Endothelial cell (in vitro differentiated cells): ENCODE measurements at regions not wholly inside any gene's neighbourhood (a gene's known extent, or its start where the extent isn't known, plus 50 kb on each side); places are given as distances from the start of the nearest gene placed in this dataset.

Experiments
- DNase-seq: peaks from one replicate; pipeline ENCODE4 v3.0.0; 2021; ENCODE audit warnings: low spot score
- H3K27ac Mint-ChIP-seq: one replicate; pipeline ENCODE4 v1.8.0; 2021; ENCODE audit warnings: mixed read lengths, inconsistent platforms; ENCODE audit not compliant: unreplicated experiment
- H3K27me3 Mint-ChIP-seq: one replicate; pipeline ENCODE4 v1.8.0; 2021; ENCODE audit warnings: mild to moderate bottlenecking, moderate library complexity, mixed read lengths, inconsistent platforms; ENCODE audit not compliant: unreplicated experiment
- H3K36me3 Mint-ChIP-seq: one replicate; pipeline ENCODE4 v1.8.0; 2021; ENCODE audit warnings: mild to moderate bottlenecking, low read depth, mixed read lengths, inconsistent platforms; ENCODE audit not compliant: unreplicated experiment
- H3K4me1 Mint-ChIP-seq: one replicate; pipeline ENCODE4 v1.8.0; 2021; ENCODE audit warnings: mild to moderate bottlenecking, mixed read lengths, inconsistent platforms; ENCODE audit not compliant: unreplicated experiment
- H3K4me3 Mint-ChIP-seq: one replicate; pipeline ENCODE4 v1.8.0; 2021; ENCODE audit warnings: mild to moderate bottlenecking, mixed read lengths, inconsistent platforms; ENCODE audit not compliant: unreplicated experiment
- H3K9me3 Mint-ChIP-seq: one replicate; pipeline ENCODE4 v1.8.0; 2021; ENCODE audit warnings: mixed read lengths, inconsistent platforms; ENCODE audit not compliant: unreplicated experiment
- CTCF ChIP-seq: fragments of 200-600 bp; sonication (generic); IDR thresholded peaks from one replicate; pipeline ENCODE4 v1.5.0; 2021; ENCODE audit warnings: antibody characterized with exemption; ENCODE audit not compliant: unreplicated experiment

- Mint-ChIP-seq H3K9me3 (no peaks in the 10 kb centered on the region), H3K27me3 (peaks cover 1% of the 10 kb centered on the region), H3K4me1 (no peaks in the 10 kb centered on the region), H3K36me3 (no peaks in the 10 kb centered on the region), H3K27ac (no peak overlapping the region), H3K4me3 (no peak overlapping the region)
- no peak for TF ChIP-seq CTCF
- no peak for DNase-seq
Observed at GRCh38 chr13:70856025-70856424, 747.8 kb upstream of the KLHL1 start.

- no peak overlapping the region for H3K27ac Mint-ChIP-seq
- no peak for DNase-seq
- H3K4me1 Mint-ChIP-seq: peaks cover 4% of the 10 kb centered on the region
- H3K36me3 Mint-ChIP-seq: no peaks in the 10 kb centered on the region
- no peak overlapping the region for H3K4me3 Mint-ChIP-seq
- no peaks in the 10 kb centered on the region for H3K27me3 Mint-ChIP-seq
- no peaks in the 10 kb centered on the region for H3K9me3 Mint-ChIP-seq
- TF ChIP-seq CTCF: no peak
Observed at GRCh38 chr13:70849222-70849621, 741.0 kb upstream of the KLHL1 start.

GRCh38 chr13:70844391-70845108 lies 736.3 kb upstream of the KLHL1 start:
- Mint-ChIP-seq H3K4me1 (peaks cover 4% of the 10 kb centered on the region), H3K9me3 (no peaks in the 10 kb centered on the region), H3K4me3 (no peak overlapping the region), H3K36me3 (no peaks in the 10 kb centered on the region), H3K27me3 (peaks cover 2% of the 10 kb centered on the region), H3K27ac (no peak overlapping the region)
- no peak for TF ChIP-seq CTCF
- no peak for DNase-seq

GRCh38 chr13:70842062-70842644 lies 733.9 kb upstream of the KLHL1 start:
- H3K27me3 Mint-ChIP-seq: peaks cover 2% of the 10 kb centered on the region
- no peak overlapping the region for H3K27ac Mint-ChIP-seq
- TF ChIP-seq CTCF: no peak
- H3K36me3 Mint-ChIP-seq: no peaks in the 10 kb centered on the region
- no peak for DNase-seq
- no peaks in the 10 kb centered on the region for H3K9me3 Mint-ChIP-seq
- no peaks in the 10 kb centered on the region for H3K4me1 Mint-ChIP-seq
- H3K4me3 Mint-ChIP-seq: no peak overlapping the region
